MM.1S (cell line): ENCODE measurements at regions not wholly inside any gene's neighbourhood (a gene's known extent, or its start where the extent isn't known, plus 50 kb on each side); places are given as distances from the start of the nearest gene placed in this dataset.

Source experiments
- DNase-seq: peaks from one replicate; pipeline ENCODE4 v3.0.0-alpha.2; 2015
- H2AFZ ChIP-seq: fragments of 300-600 bp; sonication (generic); 2 replicates; pipeline ENCODE4 v1.6.0; 2016; ENCODE audit warnings: antibody characterized with exemption, low read length
- H3F3A ChIP-seq: fragments of 300-600 bp; sonication (generic); 2 replicates; pipeline ENCODE4 v1.6.1; 2016; ENCODE audit warnings: mild to moderate bottlenecking, antibody characterized with exemption, low read length, moderate library complexity, mixed read lengths; ENCODE audit not compliant: insufficient read depth
- H3K27ac ChIP-seq: fragments of 300-600 bp; sonication (generic); 2 replicates; pipeline ENCODE4 v1.5.1; 2016; ENCODE audit warnings: mild to moderate bottlenecking, low read length
- H3K27me3 ChIP-seq: fragments of 300-600 bp; sonication (generic); replicated peaks from 2 replicates; pipeline ENCODE4 v1.6.0; 2016; ENCODE audit warnings: low read length; ENCODE audit not compliant: insufficient read depth
- H3K36me3 ChIP-seq: fragments of 300-600 bp; sonication (generic); replicated peaks from 2 replicates; pipeline ENCODE4 v1.6.1; 2016; ENCODE audit warnings: mild to moderate bottlenecking, low read length, mixed read lengths; ENCODE audit not compliant: insufficient read depth
- H3K4me1 ChIP-seq: fragments of 300-600 bp; sonication (generic); 2 replicates; pipeline ENCODE4 v1.6.1; 2016; ENCODE audit warnings: low read length, mixed read lengths
- H3K4me2 ChIP-seq: fragments of 300-600 bp; sonication (generic); 2 replicates; pipeline ENCODE4 v1.6.0; 2016; ENCODE audit warnings: low read depth, low read length
- H3K4me3 ChIP-seq: fragments of 300-600 bp; sonication (generic); 2 replicates; pipeline ENCODE4 v1.5.1; 2016; ENCODE audit warnings: low read length, mixed read lengths
- H3K79me2 ChIP-seq: fragments of 300-600 bp; sonication (generic); 2 replicates; pipeline ENCODE4 v1.6.1; 2016; ENCODE audit warnings: mixed run types, low read length, mixed read lengths
- H3K9ac ChIP-seq: fragments of 300-600 bp; sonication (generic); 2 replicates; pipeline ENCODE4 v1.6.1; 2016; ENCODE audit warnings: low read length, mixed read lengths
- H3K9me2 ChIP-seq: fragments of 300-600 bp; sonication (generic); replicated peaks from 2 replicates; pipeline ENCODE4 v1.6.1; 2016; ENCODE audit warnings: mild to moderate bottlenecking, low read length, mixed read lengths; ENCODE audit not compliant: insufficient read depth
- H3K9me3 ChIP-seq: fragments of 300-600 bp; sonication (generic); replicated peaks from 2 replicates; pipeline ENCODE4 v1.6.1; 2016; ENCODE audit warnings: mild to moderate bottlenecking, low read length, mixed read lengths; ENCODE audit not compliant: insufficient read depth
- H4K20me1 ChIP-seq: fragments of 300-600 bp; sonication (generic); 2 replicates; pipeline ENCODE4 v1.6.1; 2016; ENCODE audit warnings: mild to moderate bottlenecking, low read length, moderate library complexity, mixed read lengths; ENCODE audit not compliant: insufficient read depth
- EZH2 ChIP-seq: fragments of 300-600 bp; sonication (generic); optimal IDR thresholded peaks from 2 replicates; pipeline ENCODE3; 2017; ENCODE audit warnings: low read depth, mild to moderate bottlenecking, antibody characterized with exemption, low read length, mixed read lengths
- EZH2phosphoT487 ChIP-seq: fragments of 300-600 bp; sonication (generic); IDR thresholded peaks from 2 replicates; pipeline ENCODE4 v1.6.1; 2018; ENCODE audit warnings: antibody characterized with exemption, low read length
- TF ChIP-seq, protein P1 (sequence below): fragments of 300-600 bp; sonication (generic); IDR thresholded peaks from 2 replicates; pipeline ENCODE4 v1.5.1; 2016; ENCODE audit warnings: antibody characterized with exemption, low read length, mixed read lengths

DNA sequence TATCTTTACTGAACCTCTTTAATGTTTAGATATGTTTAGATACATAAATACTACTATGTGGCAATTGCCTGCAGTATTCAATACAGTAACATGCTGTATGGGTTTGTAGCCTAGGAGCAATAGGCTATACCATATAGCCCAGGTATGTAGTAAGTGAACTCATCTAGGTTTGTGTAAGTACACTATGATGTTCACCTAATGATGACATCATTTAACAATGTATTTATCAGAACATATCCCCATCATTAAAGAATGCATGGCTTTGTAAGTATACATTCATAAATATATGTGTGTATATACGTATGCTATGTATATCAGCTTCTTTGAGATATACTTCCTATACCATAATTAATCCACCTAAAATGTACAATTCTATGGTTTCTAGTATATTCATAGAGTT lies 631.2 kb upstream of the MAN1A1 start:
- Histone ChIP-seq H3K27ac (no peak overlapping the region), H3K4me2 (no peak overlapping the region), H3K4me1 (peaks cover 4% of the 10 kb centered on the region; the same call in 1 of the 2 replicates), H3K9ac (no peak overlapping the region), H4K20me1 (no peaks in the 10 kb centered on the region), H2AFZ (no peak overlapping the region), H3F3A (no peaks in the 10 kb centered on the region), H3K9me3 (no peaks in the 10 kb centered on the region), H3K4me3 (no peak overlapping the region), H3K27me3 (no peaks in the 10 kb centered on the region), H3K9me2 (no peaks in the 10 kb centered on the region), H3K36me3 (no peaks in the 10 kb centered on the region), H3K79me2 (no peaks in the 10 kb centered on the region)
- no peak for TF ChIP-seq EZH2
- TF ChIP-seq, protein P1, sequence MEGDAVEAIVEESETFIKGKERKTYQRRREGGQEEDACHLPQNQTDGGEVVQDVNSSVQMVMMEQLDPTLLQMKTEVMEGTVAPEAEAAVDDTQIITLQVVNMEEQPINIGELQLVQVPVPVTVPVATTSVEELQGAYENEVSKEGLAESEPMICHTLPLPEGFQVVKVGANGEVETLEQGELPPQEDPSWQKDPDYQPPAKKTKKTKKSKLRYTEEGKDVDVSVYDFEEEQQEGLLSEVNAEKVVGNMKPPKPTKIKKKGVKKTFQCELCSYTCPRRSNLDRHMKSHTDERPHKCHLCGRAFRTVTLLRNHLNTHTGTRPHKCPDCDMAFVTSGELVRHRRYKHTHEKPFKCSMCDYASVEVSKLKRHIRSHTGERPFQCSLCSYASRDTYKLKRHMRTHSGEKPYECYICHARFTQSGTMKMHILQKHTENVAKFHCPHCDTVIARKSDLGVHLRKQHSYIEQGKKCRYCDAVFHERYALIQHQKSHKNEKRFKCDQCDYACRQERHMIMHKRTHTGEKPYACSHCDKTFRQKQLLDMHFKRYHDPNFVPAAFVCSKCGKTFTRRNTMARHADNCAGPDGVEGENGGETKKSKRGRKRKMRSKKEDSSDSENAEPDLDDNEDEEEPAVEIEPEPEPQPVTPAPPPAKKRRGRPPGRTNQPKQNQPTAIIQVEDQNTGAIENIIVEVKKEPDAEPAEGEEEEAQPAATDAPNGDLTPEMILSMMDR: no peak
- DNase-seq: no peak

DNA sequence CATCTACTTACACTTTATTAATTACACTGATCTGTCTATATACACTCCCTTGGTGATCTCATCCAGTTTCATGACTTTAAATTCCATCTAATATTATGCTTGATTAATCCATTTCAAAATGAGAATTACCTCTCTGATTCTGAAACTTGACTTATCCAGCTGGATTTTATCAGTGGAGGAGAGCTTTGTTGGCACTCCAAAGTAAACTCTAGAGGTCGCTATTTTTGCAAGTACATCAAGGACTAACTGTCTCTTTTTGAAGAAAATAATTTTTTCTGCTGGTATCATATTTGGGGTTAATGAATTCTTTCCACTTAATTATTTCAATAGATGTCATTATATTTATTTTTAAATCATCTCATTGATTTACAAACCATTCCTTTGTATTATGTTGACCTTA lies 630.3 kb upstream of the MAN1A1 start:
- no peaks in the 10 kb centered on the region for H3K9me3 ChIP-seq
- peak; percentile 12 for DNase-seq
- H3K4me3 ChIP-seq: no peak overlapping the region
- H3K9ac ChIP-seq: no peak overlapping the region
- H3K27me3 ChIP-seq: no peaks in the 10 kb centered on the region
- no peaks in the 10 kb centered on the region for H4K20me1 ChIP-seq
- H3K4me1 ChIP-seq: peaks cover 4% of the 10 kb centered on the region; the same call in 1 of the 2 replicates
- no peaks in the 10 kb centered on the region for H3K79me2 ChIP-seq
- H3K36me3 ChIP-seq: no peaks in the 10 kb centered on the region
- H3K4me2 ChIP-seq: no peak overlapping the region
- no peaks in the 10 kb centered on the region for H3F3A ChIP-seq
- TF ChIP-seq EZH2phosphoT487: no peak
- TF ChIP-seq, protein P1: peak; percentile 53
- H3K9me2 ChIP-seq: no peaks in the 10 kb centered on the region
- H3K27ac ChIP-seq: no peak overlapping the region
- H2AFZ ChIP-seq: no peak overlapping the region

DNA sequence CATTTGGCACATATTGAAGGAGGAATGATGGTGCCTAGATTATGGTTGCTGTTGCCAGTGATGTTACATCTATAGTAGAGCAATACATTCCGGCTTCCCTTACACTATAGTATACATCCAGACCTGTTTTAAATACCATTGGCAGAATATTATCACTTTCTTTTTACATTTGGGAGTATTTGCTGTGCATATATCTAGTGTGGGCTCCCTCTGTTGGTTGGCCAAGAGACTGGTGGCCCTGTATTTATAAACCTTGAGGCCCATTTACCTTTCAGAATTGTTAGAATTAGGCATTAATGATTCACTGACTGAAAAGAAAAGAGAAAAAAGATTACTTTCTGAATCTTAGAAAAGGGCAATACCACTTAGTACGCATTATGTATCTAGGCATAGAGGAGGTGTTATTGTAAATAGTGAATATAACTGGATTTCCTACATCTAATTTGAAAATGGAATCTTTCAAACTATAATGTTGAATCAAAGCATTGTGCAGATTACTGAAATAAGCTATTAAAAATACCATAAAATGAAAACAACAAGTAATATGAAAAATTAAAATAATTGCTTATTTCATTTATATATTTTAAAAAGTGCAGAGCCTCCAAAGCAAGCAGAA lies 628.8 kb upstream of the MAN1A1 start:
- Histone ChIP-seq H3K79me2 (no peaks in the 10 kb centered on the region), H3K9me2 (no peaks in the 10 kb centered on the region), H3K36me3 (no peaks in the 10 kb centered on the region), H4K20me1 (no peaks in the 10 kb centered on the region), H3K4me2 (no peak overlapping the region), H3K27ac (no peak overlapping the region), H3K27me3 (no peaks in the 10 kb centered on the region), H3F3A (no peaks in the 10 kb centered on the region), H3K9ac (no peak overlapping the region), H3K4me1 (peaks cover 4% of the 10 kb centered on the region; the same call in 1 of the 2 replicates), H3K9me3 (no peaks in the 10 kb centered on the region), H2AFZ (no peak overlapping the region), H3K4me3 (no peak overlapping the region)
- TF ChIP-seq, protein P1: peak; percentile 80
- TF ChIP-seq EZH2phosphoT487 (no peak), EZH2 (no peak)
- DNase-seq: peak; percentile 59
